HepG2 (cell line): ENCODE measurements at regions not wholly inside any gene's neighbourhood (a gene's known extent, or its start where the extent isn't known, plus 50 kb on each side); places are given as distances from the start of the nearest gene placed in this dataset.

Experiments used
- ATAC-seq: fragments of 200-7000 bp; cut with Tn5 transposase; 3 replicates; pipeline ENCODE4 v1.9.1; 2020; ENCODE audit warnings: mild to moderate bottlenecking, moderate library complexity
- BruUV-seq: library from RNA; stranded (reverse); fragments of 400-500 nt; replicated peaks from 2 replicates; lab custom pipeline; 2021; lab: Mats Ljungman, UMichigan
- CTCF ChIA-PET: fragments of 300-600 bp; formaldehyde crosslinking; extraction: SDS; loops from one replicate; lab custom pipeline; 2021; ENCODE audit warnings: low total read pairs, inconsistent platforms, low intra/inter-chr PET ratio; lab: Yijun Ruan, JAX
- POLR2A ChIA-PET: fragments of 350-600 bp; sonication (Branson Sonifier 250); formaldehyde crosslinking; loops from one replicate; lab custom pipeline; 2020; ENCODE audit warnings: antibody characterized with exemption, inconsistent platforms; lab: Yijun Ruan, JAX
- DNase-seq: peaks from one replicate; pipeline ENCODE4 v3.0.0-alpha.2; 2015; ENCODE audit warnings: low spot score
- FAIRE-seq: peaks from 3 replicates; lab custom pipeline; 2011; peaks lifted over from hg19 to GRCh38; lab: Jason Lieb, UNC
- H2AFZ ChIP-seq: one replicate; pipeline ENCODE4 v1.6.1; 2011; ENCODE audit warnings: low read length, inconsistent platforms
- H3K27ac ChIP-seq: fragments of 300-600 bp; 3 replicates; pipeline ENCODE4 v1.8.0; 2011; ENCODE audit warnings: mixed run types, mild to moderate bottlenecking, mixed read lengths, low read length, inconsistent platforms; ENCODE audit not compliant: insufficient read depth; ENCODE audit errors: extremely low read length
- H3K27me3 ChIP-seq, 2 experiments: fragments of 200-600 bp in 1 of 2; 2 replicates in 1 of 2; 3 replicates in 1 of 2; pipeline versions ENCODE4 v1.6.0 to v1.8.0; 2011; ENCODE audit warnings: low read length in 2 of 2, mild to moderate bottlenecking in 2 of 2, moderate library complexity in 2 of 2, inconsistent platforms in 1 of 2; ENCODE audit not compliant: insufficient read depth in 2 of 2, control insufficient read depth in 1 of 2
- H3K36me3 ChIP-seq, 2 experiments: fragments of 200-600 bp in 1 of 2; replicated peaks in 1 of 2; 2 replicates in 1 of 2; 3 replicates in 1 of 2; pipeline versions ENCODE4 v1.5.1 to v1.8.0; 2011; ENCODE audit warnings: low read length in 2 of 2, inconsistent platforms in 1 of 2; ENCODE audit not compliant: insufficient read depth in 2 of 2, control insufficient read depth in 1 of 2
- H3K4me1 ChIP-seq: 2 replicates; pipeline ENCODE4 v1.5.1; 2012; ENCODE audit warnings: low read length, inconsistent platforms; ENCODE audit not compliant: insufficient read depth
- H3K4me2 ChIP-seq: 2 replicates; pipeline ENCODE4 v1.6.0; 2011; ENCODE audit warnings: low read depth, low read length, inconsistent platforms
- H3K4me3 ChIP-seq, 3 experiments: fragments of 200-600 bp in 1 of 3; sonication (generic), shearing (Covaris generic) in 1 of 3; replicated peaks in 1 of 3; 2 replicates each; pipeline ENCODE4 v1.5.1; 2011 to 2016; ENCODE audit warnings: low read length in 3 of 3, inconsistent platforms in 2 of 3, low read depth in 2 of 3, mild to moderate bottlenecking in 2 of 3, control low read depth in 1 of 3, mixed read lengths in 1 of 3; ENCODE audit not compliant: insufficient read depth in 1 of 3
- H3K79me2 ChIP-seq: one replicate; pipeline ENCODE4 v1.6.1; 2011; ENCODE audit warnings: low read length, inconsistent platforms; ENCODE audit not compliant: insufficient read depth
- H3K9ac ChIP-seq: 2 replicates; pipeline ENCODE4 v1.6.0; 2011; ENCODE audit warnings: mild to moderate bottlenecking, low read depth, low read length, inconsistent platforms; ENCODE audit not compliant: insufficient read depth
- H3K9me3 ChIP-seq: 2 replicates; pipeline ENCODE4 v1.5.1; 2012; ENCODE audit warnings: mild to moderate bottlenecking, low read length
- H4K20me1 ChIP-seq: 2 replicates; pipeline ENCODE4 v1.6.0; 2011; ENCODE audit warnings: inconsistent platforms, mild to moderate bottlenecking, low read length, moderate library complexity; ENCODE audit not compliant: insufficient read depth
- ATF7-NPFF ChIP-seq: sonication (generic); formaldehyde crosslinking; IDR thresholded peaks from 2 replicates; pipeline ENCODE4 v1.8.1; 2023; ENCODE audit warnings: mild to moderate bottlenecking, low read depth, missing genetic modification reagents, moderate library complexity
- CBX2 ChIP-seq, 2 experiments: fragments of 200-600 bp in 1 of 2; sonication (generic); formaldehyde crosslinking in 1 of 2; IDR thresholded peaks; 2 replicates each; pipeline versions ENCODE4 v1.7.0 to v1.8.1; 2018 to 2022; ENCODE audit warnings: low read depth in 2 of 2, low read length in 1 of 2, mild to moderate bottlenecking in 1 of 2, missing genetic modification reagents in 1 of 2
- DMAP1 ChIP-seq: IDR thresholded peaks from 2 replicates; pipeline ENCODE4 v1.6.1; 2016
- JDP2 ChIP-seq: sonication (generic); formaldehyde crosslinking; IDR thresholded peaks from 2 replicates; pipeline ENCODE4 v1.8.1; 2022; ENCODE audit warnings: missing genetic modification reagents, borderline replicate concordance
- LCORL ChIP-seq, 2 experiments: fragments of 450-650 bp in 1 of 2; sonication (generic) in 1 of 2; formaldehyde crosslinking in 1 of 2; IDR thresholded peaks; 2 replicates each; pipeline versions ENCODE4 v1.5.0 to v1.6.1; 2017 to 2020; ENCODE audit warnings: antibody characterized with exemption in 1 of 2, missing genetic modification reagents in 1 of 2
- MEIS1 ChIP-seq: sonication (generic); formaldehyde crosslinking; IDR thresholded peaks from 2 replicates; pipeline ENCODE4 v1.9.0; 2021; ENCODE audit warnings: mild to moderate bottlenecking, missing genetic modification reagents, moderate library complexity, borderline replicate concordance
- ONECUT2 ChIP-seq: sonication (generic); formaldehyde crosslinking; IDR thresholded peaks from 2 replicates; pipeline ENCODE4 v1.4.0; 2020; ENCODE audit warnings: missing genetic modification reagents
- PAX8 ChIP-seq: sonication (generic); formaldehyde crosslinking; IDR thresholded peaks from 2 replicates; pipeline ENCODE4 v1.8.0; 2022; ENCODE audit warnings: mild to moderate bottlenecking, missing genetic modification reagents, borderline replicate concordance
- RBM39 ChIP-seq: fragments of 200-400 bp; formaldehyde crosslinking; IDR thresholded peaks from one replicate; pipeline ENCODE4 v1.6.1; 2018; ENCODE audit warnings: antibody characterized with exemption, mild to moderate bottlenecking, low read depth, low read length; ENCODE audit not compliant: poor library complexity, severe bottlenecking
- ZFAT ChIP-seq: sonication (generic); formaldehyde crosslinking; conservative IDR thresholded peaks from 2 replicates; pipeline ENCODE4 v1.8.1; 2023; ENCODE audit warnings: missing genetic modification reagents, inconsistent platforms
- ZNF263 ChIP-seq: sonication (generic); formaldehyde crosslinking; IDR thresholded peaks from 2 replicates; pipeline ENCODE4 v1.4.0; 2020; ENCODE audit warnings: missing genetic modification reagents
- ZSCAN20 ChIP-seq: sonication (generic); formaldehyde crosslinking; IDR thresholded peaks from 2 replicates; pipeline ENCODE4 v1.4.0; 2020; ENCODE audit warnings: missing genetic modification reagents, mild to moderate bottlenecking, borderline replicate concordance
- WGBS: methylation state at CpG from one replicate; pipeline ENCODE4 v1.1.6; 2017; ENCODE audit warnings: low lambda C conversion rate; 5-methylcytosine and 5-hydroxymethylcytosine counted together
- in situ Hi-C: cut with HindIII; loops from 2 replicates; pipeline ENCODE4 v1.10.0; 2017; ENCODE audit warnings: low pct_unique_long_range_greater_than_20kb; ENCODE audit not compliant: extremely low pct_ligation_motif_present
- intact Hi-C: fragments of 100-400 bp; cut with micrococcal nuclease; formaldehyde crosslinking; loops from one replicate; pipeline ENCODE4 v1.10.0; 2022; ENCODE audit not compliant: unreplicated experiment
- TF ChIP-seq, protein P1 (sequence below): sonication (generic); formaldehyde crosslinking; IDR thresholded peaks from 2 replicates; pipeline ENCODE4 v1.5.1; 2020; ENCODE audit warnings: missing genetic modification reagents, mild to moderate bottlenecking, borderline replicate concordance
- TF ChIP-seq, protein P2 (sequence below): sonication (generic); formaldehyde crosslinking; IDR thresholded peaks from 2 replicates; pipeline ENCODE4 v1.4.0; 2020; ENCODE audit warnings: mild to moderate bottlenecking, missing genetic modification reagents, borderline replicate concordance

DNA sequence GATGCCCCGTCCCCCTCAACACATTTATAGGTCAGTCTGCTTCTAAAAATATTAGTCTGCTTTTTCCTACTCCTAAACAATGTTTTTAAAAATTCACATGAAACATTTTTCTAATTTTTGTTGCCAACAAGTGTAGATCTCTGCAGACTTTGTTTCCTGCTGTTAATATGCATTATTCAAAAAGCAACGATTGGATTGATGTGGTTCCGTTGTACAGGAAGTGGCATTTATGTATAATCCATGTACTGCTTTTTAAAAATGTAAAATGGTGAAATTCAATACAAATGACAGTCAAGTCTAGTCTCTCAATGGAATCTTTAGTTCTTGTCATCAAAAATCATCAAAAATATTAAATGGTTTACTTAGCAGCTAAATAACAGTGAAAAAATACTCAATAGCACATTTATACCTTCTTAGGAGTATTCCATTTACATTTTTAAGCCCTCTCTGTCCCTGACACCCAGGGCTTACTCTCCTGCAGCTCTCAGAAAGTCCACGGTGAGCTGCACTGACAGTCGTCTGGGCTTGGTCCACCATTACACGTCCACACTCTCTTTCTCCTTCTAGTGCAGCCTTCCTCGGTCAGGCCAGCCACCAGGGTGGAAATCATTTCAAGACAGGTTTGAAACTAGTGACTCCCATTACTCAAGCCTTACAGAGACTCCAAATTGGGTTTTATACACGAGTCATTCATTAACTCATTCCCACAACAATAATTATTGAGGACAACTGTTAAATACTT lies 211.5 kb downstream of the TMEM200A start:
- POLR2A ChIA-PET: no interaction called here
- in situ Hi-C loops (no loop called here), intact Hi-C loops (no loop called here)
- H3K36me3 ChIP-seq: no peaks in the 10 kb centered on the region
- H3K9ac ChIP-seq: no peak overlapping the region
- FAIRE-seq (no peak), ATAC-seq (no peak), DNase-seq (no peak)
- no TSS peak for BruUV-seq
- TF ChIP-seq DMAP1: no peak
- TF ChIP-seq, protein P1, sequence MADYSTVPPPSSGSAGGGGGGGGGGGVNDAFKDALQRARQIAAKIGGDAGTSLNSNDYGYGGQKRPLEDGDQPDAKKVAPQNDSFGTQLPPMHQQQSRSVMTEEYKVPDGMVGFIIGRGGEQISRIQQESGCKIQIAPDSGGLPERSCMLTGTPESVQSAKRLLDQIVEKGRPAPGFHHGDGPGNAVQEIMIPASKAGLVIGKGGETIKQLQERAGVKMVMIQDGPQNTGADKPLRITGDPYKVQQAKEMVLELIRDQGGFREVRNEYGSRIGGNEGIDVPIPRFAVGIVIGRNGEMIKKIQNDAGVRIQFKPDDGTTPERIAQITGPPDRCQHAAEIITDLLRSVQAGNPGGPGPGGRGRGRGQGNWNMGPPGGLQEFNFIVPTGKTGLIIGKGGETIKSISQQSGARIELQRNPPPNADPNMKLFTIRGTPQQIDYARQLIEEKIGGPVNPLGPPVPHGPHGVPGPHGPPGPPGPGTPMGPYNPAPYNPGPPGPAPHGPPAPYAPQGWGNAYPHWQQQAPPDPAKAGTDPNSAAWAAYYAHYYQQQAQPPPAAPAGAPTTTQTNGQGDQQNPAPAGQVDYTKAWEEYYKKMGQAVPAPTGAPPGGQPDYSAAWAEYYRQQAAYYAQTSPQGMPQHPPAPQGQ (CRISPR knock-in tag): no peak
- no peak for TF ChIP-seq ZFAT
- no peak for TF ChIP-seq RBM39
- no peaks in the 10 kb centered on the region for H4K20me1 ChIP-seq
- H3K79me2 ChIP-seq: no peaks in the 10 kb centered on the region
- no peak overlapping the region for H2AFZ ChIP-seq
- H3K4me1 ChIP-seq: peaks cover 12% of the 10 kb centered on the region
- no peaks in the 10 kb centered on the region for H3K27me3 ChIP-seq
- 15% methylated on average over 8 of the region's 8 CpGs for WGBS
- no peak overlapping the region for H3K27ac ChIP-seq
- CTCF ChIA-PET: no interaction called here
- H3K9me3 ChIP-seq: no peaks in the 10 kb centered on the region
- H3K4me3 ChIP-seq: no peak overlapping the region
- H3K4me2 ChIP-seq: no peak overlapping the region

DNA sequence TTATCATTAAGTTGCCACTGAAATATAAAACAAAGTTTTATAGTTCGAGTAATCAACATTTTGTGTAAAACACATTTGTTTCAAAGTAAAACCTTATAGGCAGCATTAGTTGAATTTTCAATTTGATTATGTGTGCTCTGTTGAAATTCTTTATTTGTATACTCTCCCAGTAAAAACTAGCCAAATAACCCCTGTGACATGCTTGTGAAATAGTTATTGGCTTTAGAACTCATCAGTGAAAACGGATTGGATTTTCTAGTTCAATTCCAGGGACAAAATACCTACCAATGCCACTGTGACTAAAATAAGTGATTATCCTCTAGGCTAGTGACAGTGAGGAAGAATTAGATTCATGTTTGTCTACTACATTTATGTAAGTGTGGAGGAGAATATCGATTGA lies 212.9 kb downstream of the TMEM200A start:
- Histone ChIP-seq H2AFZ (no peak overlapping the region), H4K20me1 (no peaks in the 10 kb centered on the region), H3K36me3 (no peaks in the 10 kb centered on the region), H3K4me1 (peaks cover 12% of the 10 kb centered on the region), H3K4me2 (no peak overlapping the region), H3K79me2 (no peaks in the 10 kb centered on the region), H3K9ac (no peak overlapping the region), H3K27me3 (0 out of 5 replicates have a peak, but pooled peaks cover 0 to 3% of the 10 kb centered on the region in 2 experiments), H3K27ac (no peak overlapping the region), H3K4me3 (no peak overlapping the region), H3K9me3 (no peaks in the 10 kb centered on the region)
- no peak for ATAC-seq
- in situ Hi-C loops: no loop called here
- no peak for FAIRE-seq
- CTCF ChIA-PET: no interaction called here
- POLR2A ChIA-PET: no interaction called here
- BruUV-seq: no TSS peak
- intact Hi-C loops: no loop called here
- DNase-seq: no peak
- WGBS: under 1% methylated on average over 3 of the region's 3 CpGs
- TF ChIP-seq JDP2 (CRISPR knock-in tag): no peak
- TF ChIP-seq PAX8: no peak
- TF ChIP-seq ATF7-NPFF (CRISPR knock-in tag): no peak
- no peak for TF ChIP-seq ZSCAN20 (CRISPR knock-in tag)
- TF ChIP-seq, protein P2, sequence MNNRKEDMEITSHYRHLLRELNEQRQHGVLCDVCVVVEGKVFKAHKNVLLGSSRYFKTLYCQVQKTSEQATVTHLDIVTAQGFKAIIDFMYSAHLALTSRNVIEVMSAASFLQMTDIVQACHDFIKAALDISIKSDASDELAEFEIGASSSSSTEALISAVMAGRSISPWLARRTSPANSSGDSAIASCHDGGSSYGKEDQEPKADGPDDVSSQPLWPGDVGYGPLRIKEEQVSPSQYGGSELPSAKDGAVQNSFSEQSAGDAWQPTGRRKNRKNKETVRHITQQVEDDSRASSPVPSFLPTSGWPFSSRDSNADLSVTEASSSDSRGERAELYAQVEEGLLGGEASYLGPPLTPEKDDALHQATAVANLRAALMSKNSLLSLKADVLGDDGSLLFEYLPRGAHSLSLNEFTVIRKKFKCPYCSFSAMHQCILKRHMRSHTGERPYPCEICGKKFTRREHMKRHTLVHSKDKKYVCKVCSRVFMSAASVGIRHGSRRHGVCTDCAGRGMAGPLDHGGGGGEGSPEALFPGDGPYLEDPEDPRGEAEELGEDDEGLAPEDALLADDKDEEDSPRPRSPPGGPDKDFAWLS (CRISPR knock-in tag): no peak
- TF ChIP-seq CBX2 (IDR thresholded peaks at IDR 0.05; ENCODE audit: low read depth, low read length): no peak
- TF ChIP-seq CBX2 (CRISPR knock-in tag; IDR thresholded peaks at IDR 0.05; ENCODE audit: low read depth): no peak
- no peak for TF ChIP-seq LCORL (IDR thresholded peaks at IDR 0.05)
- no peak for TF ChIP-seq LCORL (CRISPR knock-in tag; IDR thresholded peaks at IDR 0.05)
- TF ChIP-seq MEIS1 (CRISPR knock-in tag): no peak
- no peak for TF ChIP-seq ONECUT2 (CRISPR knock-in tag)
- TF ChIP-seq ZNF263: no peak
